IMR-90 (cell line): ENCODE measurements at regions not wholly inside any gene's neighbourhood (a gene's known extent, or its start where the extent isn't known, plus 50 kb on each side); places are given as distances from the start of the nearest gene placed in this dataset.

Experiments
- ATAC-seq: fragments of 200-7000 bp; cut with Tn5 transposase; 2 replicates; pipeline ENCODE4 v1.9.1; 2020; ENCODE audit warnings: low read depth, mild to moderate bottlenecking, moderate library complexity
- BruUV-seq: library from RNA; stranded (reverse); fragments of 400-500 nt; replicated peaks from 2 replicates; lab custom pipeline; 2021; lab: Mats Ljungman, UMichigan
- CTCF ChIA-PET: fragments of 300-600 bp; formaldehyde crosslinking; extraction: SDS; loops from one replicate; lab custom pipeline; 2021; ENCODE audit warnings: antibody characterized with exemption; lab: Yijun Ruan, JAX
- POLR2A ChIA-PET: fragments of 300-600 bp; sonication (Branson Sonifier 250); formaldehyde crosslinking; loops from one replicate; lab custom pipeline; 2022; ENCODE audit warnings: antibody characterized with exemption; ENCODE audit not compliant: unreplicated experiment; lab: Charles Lee
- DNase-seq: peaks from one replicate; pipeline ENCODE4 v3.0.0; 2013
- H2AFZ ChIP-seq: replicated peaks from 2 replicates; pipeline ENCODE3; 2013; ENCODE audit warnings: low read length, mild to moderate bottlenecking; ENCODE audit not compliant: poor library complexity
- H2AK5ac ChIP-seq: 2 replicates; pipeline ENCODE4 v1.6.1; 2013; ENCODE audit warnings: low read depth, low read length, inconsistent platforms
- H2AK9ac ChIP-seq: replicated peaks from 2 replicates; pipeline ENCODE3; 2013; ENCODE audit warnings: mild to moderate bottlenecking, low read depth, low read length, moderate library complexity; ENCODE audit not compliant: poor library complexity
- H2BK120ac ChIP-seq: 2 replicates; pipeline ENCODE4 v1.6.1; 2013; ENCODE audit warnings: low read depth, low read length, inconsistent platforms
- H2BK15ac ChIP-seq: 3 replicates; pipeline ENCODE4 v1.6.1; 2013; ENCODE audit warnings: low read depth, low read length, inconsistent platforms
- H2BK20ac ChIP-seq: 2 replicates; pipeline ENCODE4 v1.6.1; 2013; ENCODE audit warnings: low read depth, mild to moderate bottlenecking, inconsistent platforms, low read length, moderate library complexity
- H2BK5ac ChIP-seq: 2 replicates; pipeline ENCODE4 v1.6.1; 2013; ENCODE audit warnings: mild to moderate bottlenecking, low read depth, low read length, inconsistent platforms; ENCODE audit not compliant: poor library complexity, severe bottlenecking
- H3K14ac ChIP-seq: replicated peaks from 2 replicates; pipeline ENCODE4 v1.6.1; 2013; ENCODE audit warnings: low read depth, low read length, inconsistent platforms
- H3K18ac ChIP-seq: 2 replicates; pipeline ENCODE4 v1.6.1; 2013; ENCODE audit warnings: low read depth, low read length, control low read depth
- H3K23ac ChIP-seq: 2 replicates; pipeline ENCODE4 v1.6.1; 2013; ENCODE audit warnings: low read depth, low read length, inconsistent platforms
- H3K27ac ChIP-seq: 2 replicates; pipeline ENCODE4 v1.5.1; 2013; ENCODE audit warnings: mild to moderate bottlenecking, control low read depth, low read length; ENCODE audit not compliant: insufficient read depth
- H3K27me3 ChIP-seq: 2 replicates; pipeline ENCODE4 v1.6.1; 2013; ENCODE audit warnings: low read length; ENCODE audit not compliant: control insufficient read depth, insufficient read depth
- H3K36me3 ChIP-seq: 2 replicates; pipeline ENCODE4 v1.6.1; 2013; ENCODE audit warnings: low read length, mixed read lengths; ENCODE audit not compliant: control insufficient read depth, insufficient read depth
- H3K4ac ChIP-seq: 2 replicates; pipeline ENCODE4 v1.6.1; 2013; ENCODE audit warnings: low read depth, low read length, inconsistent platforms
- H3K4me1 ChIP-seq: 2 replicates; pipeline ENCODE4 v1.6.1; 2013; ENCODE audit warnings: low read length, mixed read lengths; ENCODE audit not compliant: control insufficient read depth, insufficient read depth
- H3K4me2 ChIP-seq: 2 replicates; pipeline ENCODE4 v1.6.1; 2013; ENCODE audit warnings: low read depth, mild to moderate bottlenecking, control low read depth, low read length, moderate library complexity
- H3K4me3 ChIP-seq: 2 replicates; pipeline ENCODE4 v1.5.1; 2013; ENCODE audit warnings: low read depth, mild to moderate bottlenecking, control low read depth, low read length, moderate library complexity; ENCODE audit not compliant: insufficient read depth
- H3K56ac ChIP-seq: 2 replicates; pipeline ENCODE4 v1.6.1; 2013; ENCODE audit warnings: low read length, inconsistent platforms; ENCODE audit not compliant: insufficient read depth; ENCODE audit errors: extremely low read depth
- H3K79me1 ChIP-seq, 2 experiments: 2 replicates each; pipeline ENCODE4 v1.6.1; 2013; ENCODE audit warnings: low read length in 2 of 2, inconsistent platforms in 1 of 2, low read depth in 1 of 2
- H3K9ac ChIP-seq: 2 replicates; pipeline ENCODE4 v1.6.1; 2013; ENCODE audit warnings: low read depth, low read length, control low read depth
- H3K9me1 ChIP-seq: 2 replicates; pipeline ENCODE4 v1.6.1; 2013; ENCODE audit warnings: low read length, inconsistent platforms; ENCODE audit not compliant: insufficient read depth
- H3K9me3 ChIP-seq: 2 replicates; pipeline ENCODE4 v1.6.1; 2013; ENCODE audit warnings: low read length; ENCODE audit not compliant: control insufficient read depth, insufficient read depth
- H4K20me1 ChIP-seq: 2 replicates; pipeline ENCODE4 v1.6.1; 2013; ENCODE audit warnings: low read length, inconsistent platforms; ENCODE audit not compliant: insufficient read depth
- H4K5ac ChIP-seq: 2 replicates; pipeline ENCODE4 v1.6.1; 2013; ENCODE audit warnings: mild to moderate bottlenecking, low read depth, low read length, control low read depth
- H4K8ac ChIP-seq, 2 experiments: 2 replicates each; pipeline ENCODE4 v1.6.1; 2013; ENCODE audit warnings: low read depth in 2 of 2, low read length in 2 of 2, control low read depth in 1 of 2, inconsistent platforms in 1 of 2
- H4K91ac ChIP-seq: 2 replicates; pipeline ENCODE4 v1.6.1; 2013; ENCODE audit warnings: low read depth, low read length, inconsistent platforms; ENCODE audit not compliant: insufficient read depth
- CHD1 ChIP-seq: IDR thresholded peaks from 2 replicates; pipeline ENCODE4 v1.6.1; 2012; ENCODE audit warnings: low read depth, low read length, improper control_type of control experiment
- dilution Hi-C: fragments of 300-500 bp; cut with HindIII; formaldehyde crosslinking; loops from one replicate; pipeline ENCODE4 v1.14.3; 2018; ENCODE audit warnings: low sequenced_read_pairs; ENCODE audit not compliant: unreplicated experiment
- in situ Hi-C: fragments of 300-500 bp; cut with MboI; formaldehyde crosslinking; loops from 3 replicates; pipeline ENCODE4 v1.14.3; 2019; ENCODE audit warnings: low sequenced_read_pairs, inconsistent platforms, mixed read lengths
- intact Hi-C: fragments of 100-400 bp; cut with micrococcal nuclease; formaldehyde crosslinking; loops from 2 replicates; pipeline ENCODE4 v1.10.0; 2022

GRCh38 chr7:12879139-12879538 lies 191.7 kb downstream of the ARL4A start:
- Histone ChIP-seq H3K4me3 (no peak overlapping the region), H4K5ac (no peak overlapping the region), H3K18ac (no peak overlapping the region), H2BK15ac (no peak overlapping the region), H3K36me3 (no peaks in the 10 kb centered on the region), H3K79me1 (no peaks in the 10 kb centered on the region), H3K9ac (no peak overlapping the region), H3K9me1 (no peaks in the 10 kb centered on the region), H3K27me3 (no peaks in the 10 kb centered on the region), H2AK9ac (no peak overlapping the region), H4K91ac (no peak overlapping the region), H3K14ac (no peak overlapping the region), H2AFZ (no peak overlapping the region), H2AK5ac (no peak overlapping the region), H2BK120ac (no peak overlapping the region), H2BK20ac (no peak overlapping the region), H3K4me2 (no peak overlapping the region), H3K4me1 (no peaks in the 10 kb centered on the region), H4K8ac (no peak overlapping the region), H3K56ac (no peak overlapping the region), H3K9me3 (no peaks in the 10 kb centered on the region), H3K23ac (no peak overlapping the region), H3K4ac (no peak overlapping the region), H3K27ac (no peak overlapping the region), H2BK5ac (no peak overlapping the region), H4K20me1 (no peaks in the 10 kb centered on the region)
- BruUV-seq = no TSS peak
- ATAC-seq (no peak), DNase-seq (no peak)
- POLR2A ChIA-PET = no interaction called here
- dilution Hi-C loops = no loop called here
- CTCF ChIA-PET = no interaction called here
- in situ Hi-C loops = no loop called here
- intact Hi-C loops = no loop called here
- TF ChIP-seq CHD1 = no peak
